ENCODE measurements at regions not wholly inside any gene's neighbourhood (a gene's known extent, or its start where the extent isn't known, plus 50 kb on each side); places are given as distances from the start of the nearest gene placed in this dataset.

DNA sequence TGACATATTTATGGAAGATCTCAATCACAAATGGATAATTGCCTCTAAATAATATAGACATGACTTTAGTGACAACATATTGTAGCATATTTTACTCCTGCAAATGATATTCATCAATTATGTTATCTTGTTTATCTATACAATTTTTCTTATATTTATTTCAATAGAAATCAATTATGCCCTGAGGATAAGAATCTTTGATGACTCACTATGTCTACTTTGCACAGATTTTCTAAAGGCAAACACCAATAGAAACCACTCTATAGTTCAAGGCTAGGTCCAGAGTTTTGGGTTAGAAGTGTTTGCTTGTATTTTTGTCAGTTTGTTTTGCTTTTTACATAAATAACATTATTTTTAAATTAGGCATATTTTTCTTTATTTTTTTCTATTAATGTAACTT, 879.0 kb downstream of the LTN1 start:
- no peaks in the 10 kb centered on the region for H3K9me3 ChIP-seq
- ATAC-seq (ENCODE audit: low FRiP score in 2 of 2): no peak

GRCh38 chr21:28112511-28112910, 880.2 kb downstream of the LTN1 start:
- Histone ChIP-seq H3K36me3 (no peaks in the 10 kb centered on the region), H3K27me3 (no peaks in the 10 kb centered on the region), H3K27ac (no peak overlapping the region), H3K4me1 (no peaks in the 10 kb centered on the region), H3K4me3 (no peak overlapping the region), H3K9me3 (no peaks in the 10 kb centered on the region)
- DNase-seq (no peak), ATAC-seq (ENCODE audit: low FRiP score in 2 of 2) (no peak)
- WGBS, 2 donors: 57 to 75% methylated on average over 5 of the region's 5 CpGs
- no peak for TF ChIP-seq EP300 (IDR thresholded peaks at IDR 0.05)

More for the DNA sequence above, 879.0 kb downstream of the LTN1 start:
- Histone ChIP-seq H3K36me3 (no peaks in the 10 kb centered on the region), H3K4me3 (no peak overlapping the region), H3K4me1 (no peaks in the 10 kb centered on the region), H3K27me3 (no peaks in the 10 kb centered on the region), H3K27ac (no peak overlapping the region)
- TF ChIP-seq CTCF (IDR thresholded peaks at IDR 0.05): no peak
- TF ChIP-seq EP300 (IDR thresholded peaks at IDR 0.05): no peak
- no peak for TF ChIP-seq POLR2AphosphoS5 (IDR thresholded peaks at IDR 0.05)
- no peak for TF ChIP-seq POLR2A (IDR thresholded peaks at IDR 0.05)
- DNase-seq: no peak

DNA sequence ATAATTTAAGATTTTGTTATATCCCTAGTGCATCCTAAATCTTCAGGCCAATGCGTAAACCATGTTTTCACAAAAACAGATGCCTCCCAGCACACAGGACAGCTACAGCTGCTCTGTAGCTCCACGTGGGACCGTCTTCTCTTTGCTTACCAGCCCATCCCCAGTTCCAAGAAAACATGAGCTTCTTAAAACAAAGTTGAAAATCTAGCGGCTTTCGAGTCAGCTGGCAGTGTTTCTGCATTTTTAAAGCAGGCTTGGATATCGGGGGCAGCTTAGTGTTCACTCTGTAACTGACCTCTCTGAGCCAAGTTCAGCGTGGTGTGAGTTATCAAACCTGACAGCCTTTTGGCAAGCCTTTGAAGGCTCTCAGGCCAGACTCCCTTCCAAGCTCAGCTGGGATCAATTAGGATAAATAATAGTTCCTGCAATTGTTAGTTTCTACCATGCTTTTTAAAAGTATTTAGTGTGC, 881.5 kb downstream of the LTN1 start:
- no peaks in the 10 kb centered on the region for H3K36me3 ChIP-seq
- no peaks in the 10 kb centered on the region for H3K27me3 ChIP-seq
- 55 to 57% methylated on average over 7 of the region's 7 CpGs for whole genome bisulfite sequencing, 2 donors
- peak in 1 of 2 donors; percentile 20 for DNase-seq
- no peak overlapping the region for H3K27ac ChIP-seq
- H3K4me1 ChIP-seq: no peaks in the 10 kb centered on the region
- no peak overlapping the region for H3K4me3 ChIP-seq
- ATAC-seq (ENCODE audit: low FRiP score in 2 of 2): peak; percentile 55 to 89
- TF ChIP-seq POLR2A (IDR thresholded peaks at IDR 0.05) (no peak), POLR2AphosphoS5 (IDR thresholded peaks at IDR 0.05) (peak in 1 of 2 donors; percentile 37)
- no peaks in the 10 kb centered on the region for H3K9me3 ChIP-seq

DNA sequence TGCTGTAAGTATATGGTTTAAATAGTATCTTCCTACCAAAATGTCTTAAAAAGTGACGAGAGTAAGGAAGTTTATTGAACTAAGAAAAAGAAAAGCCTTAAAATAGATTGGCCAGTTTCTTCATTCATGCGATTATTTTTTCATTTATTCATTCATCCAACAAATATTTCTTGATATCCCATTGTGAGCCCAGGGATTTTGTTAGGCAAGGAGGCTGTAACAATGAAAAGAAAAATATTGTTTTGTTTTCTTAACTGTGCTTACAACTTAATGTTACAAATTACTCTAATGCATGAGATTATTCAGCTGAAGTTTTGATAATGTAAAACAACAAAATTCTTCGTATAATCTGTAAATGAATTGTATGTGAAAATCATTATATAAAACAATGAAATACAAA, 882.0 kb downstream of the LTN1 start:
- H3K4me1 ChIP-seq: no peaks in the 10 kb centered on the region
- no peak for DNase-seq
- no peak overlapping the region for H3K27ac ChIP-seq
- H3K9me3 ChIP-seq: no peaks in the 10 kb centered on the region
- no peaks in the 10 kb centered on the region for H3K36me3 ChIP-seq
- no peaks in the 10 kb centered on the region for H3K27me3 ChIP-seq
- 71 to 73% methylated on average over 3 of the region's 3 CpGs for WGBS, 2 donors
- no peak for ATAC-seq (ENCODE audit: low FRiP score in 2 of 2)
- TF ChIP-seq POLR2A (IDR thresholded peaks at IDR 0.05) (no peak), POLR2AphosphoS5 (IDR thresholded peaks at IDR 0.05) (no peak), CTCF (IDR thresholded peaks at IDR 0.05) (no peak), EP300 (IDR thresholded peaks at IDR 0.05) (no peak)
- H3K4me3 ChIP-seq: no peak overlapping the region

DNA sequence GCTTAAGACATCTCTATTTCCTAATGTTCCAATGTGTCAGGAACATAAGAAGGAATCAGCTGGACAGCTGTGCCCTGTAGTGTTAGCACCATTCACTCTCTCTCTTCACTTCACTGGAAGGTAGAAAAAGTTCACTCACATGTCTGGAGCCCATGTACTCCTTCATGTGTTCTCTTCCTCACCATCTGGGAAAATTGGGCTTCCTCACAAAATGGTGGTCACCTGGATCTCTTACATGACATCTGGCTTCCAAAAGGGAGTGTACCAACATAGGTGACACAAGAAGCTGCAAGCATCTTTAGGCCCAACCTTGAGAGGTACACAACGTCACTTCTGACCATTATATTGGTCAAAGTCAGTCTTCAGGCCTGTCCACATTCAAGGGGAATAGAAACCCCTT, 882.6 kb downstream of the LTN1 start:
- no peak for ATAC-seq (ENCODE audit: low FRiP score in 2 of 2)
- TF ChIP-seq EP300 (IDR thresholded peaks at IDR 0.05) (no peak), POLR2A (IDR thresholded peaks at IDR 0.05) (no peak), POLR2AphosphoS5 (IDR thresholded peaks at IDR 0.05) (no peak), CTCF (IDR thresholded peaks at IDR 0.05) (no peak)
- 77 to 93% methylated on average over 1 of the region's 1 CpG for WGBS, 2 donors

GRCh38 chr21:28106370-28106890, 886.2 kb downstream of the LTN1 start:
- TF ChIP-seq EP300 (IDR thresholded peaks at IDR 0.05) (no peak), CTCF (IDR thresholded peaks at IDR 0.05) (no peak), POLR2AphosphoS5 (IDR thresholded peaks at IDR 0.05) (no peak), POLR2A (IDR thresholded peaks at IDR 0.05) (no peak)
- Histone ChIP-seq H3K4me1 (no peaks in the 10 kb centered on the region), H3K36me3 (no peaks in the 10 kb centered on the region), H3K9me3 (no peaks in the 10 kb centered on the region), H3K27me3 (no peaks in the 10 kb centered on the region), H3K4me3 (no peak overlapping the region), H3K27ac (no peak overlapping the region)
- 76 to 81% methylated on average over 3 of the region's 3 CpGs for WGBS, 2 donors
- ATAC-seq (ENCODE audit: low FRiP score in 2 of 2) (no peak), DNase-seq (no peak)

More for the DNA sequence above, 882.6 kb downstream of the LTN1 start:
- Histone ChIP-seq H3K27ac (no peak overlapping the region), H3K4me1 (no peaks in the 10 kb centered on the region), H3K27me3 (no peaks in the 10 kb centered on the region), H3K36me3 (no peaks in the 10 kb centered on the region), H3K4me3 (no peak overlapping the region), H3K9me3 (no peaks in the 10 kb centered on the region)
- no peak for DNase-seq
